GM23248 (cell line): ENCODE measurements at regions not wholly inside any gene's neighbourhood (a gene's known extent, or its start where the extent isn't known, plus 50 kb on each side); places are given as distances from the start of the nearest gene placed in this dataset.

Source experiments
- EZH2 ChIP-seq: fragments of 200-600 bp; sonication (generic); IDR thresholded peaks from 2 replicates; pipeline ENCODE4 v1.6.1; 2018; ENCODE audit warnings: antibody characterized with exemption, mild to moderate bottlenecking; ENCODE audit not compliant: insufficient read depth, poor library complexity, severe bottlenecking
- EZH2phosphoT487 ChIP-seq: fragments of 200-600 bp; sonication (generic); IDR thresholded peaks from 2 replicates; pipeline ENCODE4 v1.6.1; 2018; ENCODE audit warnings: antibody characterized with exemption, moderate library complexity, mild to moderate bottlenecking, low read depth; ENCODE audit not compliant: insufficient read depth

DNA sequence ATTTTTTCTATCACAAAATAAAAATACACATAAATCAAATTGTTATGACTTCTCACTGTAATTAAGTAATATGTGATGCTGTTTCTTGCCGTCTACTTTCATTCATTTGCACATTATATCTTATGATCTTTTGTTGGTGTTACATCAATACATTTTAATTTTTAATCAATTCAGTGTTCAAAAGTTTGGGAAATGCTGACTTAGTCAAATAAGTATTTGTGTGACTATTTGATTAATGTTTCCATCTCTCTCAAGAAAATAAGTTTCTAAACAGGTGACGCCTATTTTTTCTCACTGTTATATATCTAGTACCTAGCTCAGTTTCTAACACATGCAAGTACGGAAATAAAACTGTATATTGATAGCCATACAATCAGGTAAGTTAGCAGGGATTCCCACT, 329.5 kb upstream of the KIRREL3 start:
- TF ChIP-seq EZH2 (no peak), EZH2phosphoT487 (no peak)
